CD4-positive, alpha-beta T cell (primary cell): ENCODE measurements at regions not wholly inside any gene's neighbourhood (a gene's known extent, or its start where the extent isn't known, plus 50 kb on each side); places are given as distances from the start of the nearest gene placed in this dataset.

Experiments
- ATAC-seq: fragments of 200-7000 bp; cut with Tn5 transposase; one replicate; pipeline ENCODE4 v1.10.0; 2022; ENCODE audit warnings: mild to moderate bottlenecking; ENCODE audit not compliant: poor library complexity
- CTCF ChIA-PET: fragments of 350-600 bp; sonication (Branson Sonifier 250); formaldehyde crosslinking; loops from one replicate; lab custom pipeline; 2021; ENCODE audit warnings: antibody characterized with exemption, inconsistent platforms; lab: Charles Lee
- POLR2A ChIA-PET: fragments of 350-600 bp; sonication (Branson Sonifier 250); formaldehyde crosslinking; loops from one replicate; lab custom pipeline; 2021; ENCODE audit warnings: antibody characterized with exemption, inconsistent platforms; lab: Charles Lee
- DNase-seq, 14 experiments: peaks; one replicate each; pipeline ENCODE4 v3.0.0-alpha.2; 2013 to 2020; ENCODE audit warnings: mixed read lengths in 2 of 14
- H3K27ac ChIP-seq, 2 donors: one replicate each; pipeline versions ENCODE4 v1.5.1 to v1.7.0; 2013; ENCODE audit warnings: low read length in 2 of 2, low read depth in 1 of 2, mild to moderate bottlenecking in 1 of 2
- H3K27me3 ChIP-seq, 2 experiments: 1 replicate in 1 of 2; 2 replicates in 1 of 2; pipeline versions ENCODE4 v1.6.1 to v1.7.0; 2013; ENCODE audit warnings: low read length in 2 of 2, control low read depth in 1 of 2, mild to moderate bottlenecking in 1 of 2, moderate library complexity in 1 of 2; ENCODE audit not compliant: insufficient read depth in 2 of 2, control insufficient read depth in 1 of 2
- H3K36me3 ChIP-seq: one replicate; pipeline ENCODE4 v1.6.1; 2013; ENCODE audit warnings: low read length, control low read depth; ENCODE audit not compliant: insufficient read depth
- H3K4me1 ChIP-seq: one replicate; pipeline ENCODE4 v1.6.1; 2013; ENCODE audit warnings: low read length, control low read depth; ENCODE audit not compliant: insufficient read depth
- H3K4me3 ChIP-seq: one replicate; pipeline ENCODE4 v1.5.1; 2013; ENCODE audit warnings: mild to moderate bottlenecking, low read length, moderate library complexity
- H3K9me3 ChIP-seq, 2 experiments: 1 replicate in 1 of 2; 2 replicates in 1 of 2; pipeline versions ENCODE4 v1.6.1 to v1.7.0; 2013; ENCODE audit warnings: low read length in 2 of 2, mild to moderate bottlenecking in 2 of 2, control low read depth in 1 of 2, moderate library complexity in 1 of 2; ENCODE audit not compliant: control insufficient read depth in 1 of 2, insufficient read depth in 1 of 2
- H3K27ac Mint-ChIP-seq: one replicate; pipeline ENCODE4 v1.8.0; 2020; ENCODE audit warnings: mixed read lengths
- H3K27me3 Mint-ChIP-seq: one replicate; pipeline ENCODE4 v1.8.0; 2021; ENCODE audit warnings: mixed read lengths
- H3K36me3 Mint-ChIP-seq: one replicate; pipeline ENCODE4 v1.8.0; 2021; ENCODE audit warnings: low read depth, mixed read lengths
- H3K4me1 Mint-ChIP-seq: one replicate; pipeline ENCODE4 v1.8.0; 2021; ENCODE audit warnings: low read depth, mixed read lengths
- H3K4me3 Mint-ChIP-seq: one replicate; pipeline ENCODE4 v1.8.0; 2020; ENCODE audit warnings: mild to moderate bottlenecking, mixed read lengths
- H3K9me3 Mint-ChIP-seq: one replicate; pipeline ENCODE4 v1.8.0; 2020; ENCODE audit warnings: mixed read lengths
- CTCF ChIP-seq: fragments of 200-600 bp; IDR thresholded peaks from one replicate; pipeline ENCODE4 v1.8.0; 2022; ENCODE audit warnings: antibody characterized with exemption, mild to moderate bottlenecking
- intact Hi-C, 2 experiments: fragments of 100-400 bp; cut with DNase I in 1 of 2; cut with micrococcal nuclease in 1 of 2; formaldehyde crosslinking; loops; one replicate each; pipeline versions ENCODE4 v1.15.1 to v1.9.0; 2023 to 2025; cut with DNase I, micrococcal nuclease

GRCh38 chr3:70558956-70559355 lies 246.5 kb upstream of the MDFIC2 start:
- H3K4me1 Mint-ChIP-seq: no peaks in the 10 kb centered on the region
- no peak for ATAC-seq
- CTCF ChIA-PET: no interaction called here
- H3K9me3 Mint-ChIP-seq: no peaks in the 10 kb centered on the region
- no peak overlapping the region for H3K4me3 Mint-ChIP-seq
- no peak for TF ChIP-seq CTCF
- no peak for DNase-seq
- Histone ChIP-seq H3K4me3 (no peak overlapping the region), H3K4me1 (no peaks in the 10 kb centered on the region), H3K36me3 (no peaks in the 10 kb centered on the region), H3K27ac (no peak overlapping the region), H3K9me3 (no peaks in the 10 kb centered on the region), H3K27me3 (no peaks in the 10 kb centered on the region)
- intact Hi-C loops: loop anchor here (10.0 kb wide), 2 partner anchors 516 to 1126 kb away; no protein-coding TSS in a partner anchor
- H3K27ac Mint-ChIP-seq: no peak overlapping the region
- POLR2A ChIA-PET: no interaction called here
- H3K36me3 Mint-ChIP-seq: no peaks in the 10 kb centered on the region
- no peaks in the 10 kb centered on the region for H3K27me3 Mint-ChIP-seq

GRCh38 chr3:70557976-70558375 lies 245.5 kb upstream of the MDFIC2 start:
- Mint-ChIP-seq H3K9me3 (no peaks in the 10 kb centered on the region), H3K36me3 (no peaks in the 10 kb centered on the region), H3K4me1 (no peaks in the 10 kb centered on the region), H3K27me3 (no peaks in the 10 kb centered on the region), H3K27ac (no peak overlapping the region), H3K4me3 (no peak overlapping the region)
- no peaks in the 10 kb centered on the region for H3K27me3 ChIP-seq
- no peak overlapping the region for H3K27ac ChIP-seq
- no peak for ATAC-seq
- H3K4me3 ChIP-seq: no peak overlapping the region
- POLR2A ChIA-PET: no interaction called here
- CTCF ChIA-PET: no interaction called here
- H3K4me1 ChIP-seq: no peaks in the 10 kb centered on the region
- H3K9me3 ChIP-seq: no peaks in the 10 kb centered on the region
- DNase-seq: no peak
- TF ChIP-seq CTCF: no peak
- intact Hi-C loops: loop anchor here (10.0 kb wide), 2 partner anchors 517 to 1127 kb away; no protein-coding TSS in a partner anchor
- no peaks in the 10 kb centered on the region for H3K36me3 ChIP-seq

- ChIA-PET CTCF (no interaction called here), POLR2A (no interaction called here)
- Histone ChIP-seq H3K9me3 (no peaks in the 10 kb centered on the region), H3K27ac (no peak overlapping the region), H3K36me3 (no peaks in the 10 kb centered on the region), H3K27me3 (no peaks in the 10 kb centered on the region), H3K4me3 (no peak overlapping the region), H3K4me1 (no peaks in the 10 kb centered on the region)
- Mint-ChIP-seq H3K27ac (no peak overlapping the region), H3K36me3 (no peaks in the 10 kb centered on the region), H3K4me1 (no peaks in the 10 kb centered on the region), H3K4me3 (no peak overlapping the region), H3K9me3 (no peaks in the 10 kb centered on the region), H3K27me3 (no peaks in the 10 kb centered on the region)
- no peak for ATAC-seq
- no peak for DNase-seq
- no peak for TF ChIP-seq CTCF
- intact Hi-C loops: loop anchor here (10.0 kb wide), 2 partner anchors 519 to 1129 kb away; no protein-coding TSS in a partner anchor
Observed at GRCh38 chr3:70556056-70556455, 243.6 kb upstream of the MDFIC2 start.
